ENCODE measurements at regions not wholly inside any gene's neighbourhood (a gene's known extent, or its start where the extent isn't known, plus 50 kb on each side); places are given as distances from the start of the nearest gene placed in this dataset.

- no peak for DNase-seq
These were observed 97.3 kb upstream of the ADAMTS16 start for GRCh38 chr5:5042806-5043205.

- DNase-seq = no peak
These were observed 96.8 kb upstream of the ADAMTS16 start for GRCh38 chr5:5043346-5043745.

GRCh38 chr5:5044247-5044840, 95.8 kb upstream of the ADAMTS16 start:
- DNase-seq = no peak

- no peak for DNase-seq
These were observed 93.2 kb upstream of the ADAMTS16 start for GRCh38 chr5:5046680-5047502.

GRCh38 chr5:5050801-5051200, 89.3 kb upstream of the ADAMTS16 start:
- DNase-seq = no peak

GRCh38 chr5:5055712-5056111, 84.4 kb upstream of the ADAMTS16 start:
- no peak for DNase-seq

- no peak for DNase-seq
These were observed 78.3 kb upstream of the ADAMTS16 start for GRCh38 chr5:5061836-5062235.

- DNase-seq = no peak
These were observed 77.4 kb upstream of the ADAMTS16 start for GRCh38 chr5:5062525-5063302.

GRCh38 chr5:5063533-5063953, 76.6 kb upstream of the ADAMTS16 start:
- no peak for DNase-seq

GRCh38 chr5:5065472-5065871, 74.7 kb upstream of the ADAMTS16 start:
- DNase-seq = no peak

GRCh38 chr5:5066276-5067186, 73.6 kb upstream of the ADAMTS16 start:
- DNase-seq = no peak

GRCh38 chr5:5069851-5070250, 70.3 kb upstream of the ADAMTS16 start:
- DNase-seq = no peak

- no peak for DNase-seq
These were observed 68.6 kb upstream of the ADAMTS16 start for GRCh38 chr5:5071554-5071953.

- DNase-seq = no peak
These were observed 62.9 kb upstream of the ADAMTS16 start for GRCh38 chr5:5077236-5077635.

- DNase-seq = no peak
These were observed 61.9 kb upstream of the ADAMTS16 start for GRCh38 chr5:5078009-5078897.

GRCh38 chr5:5079876-5080275, 60.3 kb upstream of the ADAMTS16 start:
- DNase-seq = no peak

GRCh38 chr5:5080790-5081189, 59.3 kb upstream of the ADAMTS16 start:
- DNase-seq = no peak

GRCh38 chr5:5085381-5085780, 54.7 kb upstream of the ADAMTS16 start:
- DNase-seq = no peak

- DNase-seq = no peak
These were observed 50.1 kb upstream of the ADAMTS16 start for GRCh38 chr5:5089895-5090649.
